Fibroblast of the aortic adventitia (primary cell): ENCODE measurements at regions not wholly inside any gene's neighbourhood (a gene's known extent, or its start where the extent isn't known, plus 50 kb on each side); places are given as distances from the start of the nearest gene placed in this dataset.

Source experiments
- DNase-seq: peaks from one replicate; pipeline ENCODE4 v3.0.0-alpha.2; 2010; ENCODE audit warnings: low read depth
- H3K4me3 ChIP-seq: 2 replicates; pipeline ENCODE4 v1.5.1; 2011; ENCODE audit warnings: low read depth, mild to moderate bottlenecking, control low read depth, low read length, moderate library complexity
- CTCF ChIP-seq: IDR thresholded peaks from 2 replicates; pipeline ENCODE4 v1.5.1; 2011; ENCODE audit warnings: mild to moderate bottlenecking, low read length, control low read depth, inconsistent platforms; ENCODE audit not compliant: insufficient read depth

- TF ChIP-seq CTCF, result no peak
- no peak overlapping the region for H3K4me3 ChIP-seq
- DNase-seq, result no peak
Observed at GRCh38 chr6:112697265-112697664, 350.1 kb downstream of the RFPL4B start.

GRCh38 chr6:112701201-112701600 is 354.1 kb downstream of the RFPL4B start:
- TF ChIP-seq CTCF, result no peak
- no peak overlapping the region for H3K4me3 ChIP-seq
- peak; percentile 2 for DNase-seq

GRCh38 chr6:112710710-112711109 is 363.6 kb downstream of the RFPL4B start:
- no peak for TF ChIP-seq CTCF
- H3K4me3 ChIP-seq, result no peak overlapping the region

GRCh38 chr6:112713402-112713801 is 366.3 kb downstream of the RFPL4B start:
- no peak overlapping the region for H3K4me3 ChIP-seq
- DNase-seq, result no peak
- no peak for TF ChIP-seq CTCF

More at GRCh38 chr6:112710710-112711109, 363.6 kb downstream of the RFPL4B start:
- no peak for DNase-seq

DNA sequence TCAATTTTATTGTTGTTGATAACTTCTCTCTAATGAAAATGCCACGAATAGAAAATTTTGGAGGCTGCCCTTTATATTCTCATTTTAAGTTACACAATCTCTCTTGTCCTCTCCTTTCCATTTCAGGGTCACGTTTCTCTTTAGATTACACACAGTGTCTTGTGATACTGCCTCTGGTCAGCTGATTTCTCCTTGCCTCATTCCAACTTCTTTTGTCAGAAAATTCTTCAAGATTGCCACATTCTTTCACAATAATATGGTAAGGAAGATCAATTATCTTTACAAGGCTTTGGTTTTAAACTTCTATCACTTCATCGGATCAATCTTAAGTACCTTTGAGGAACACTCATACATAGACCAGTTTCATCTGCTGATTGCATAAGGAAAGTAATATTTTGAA is 370.3 kb downstream of the RFPL4B start:
- no peak for TF ChIP-seq CTCF
- H3K4me3 ChIP-seq, result no peak overlapping the region
- DNase-seq, result peak; percentile 40

GRCh38 chr6:112717856-112718255 is 370.7 kb downstream of the RFPL4B start:
- TF ChIP-seq CTCF, result no peak

DNA sequence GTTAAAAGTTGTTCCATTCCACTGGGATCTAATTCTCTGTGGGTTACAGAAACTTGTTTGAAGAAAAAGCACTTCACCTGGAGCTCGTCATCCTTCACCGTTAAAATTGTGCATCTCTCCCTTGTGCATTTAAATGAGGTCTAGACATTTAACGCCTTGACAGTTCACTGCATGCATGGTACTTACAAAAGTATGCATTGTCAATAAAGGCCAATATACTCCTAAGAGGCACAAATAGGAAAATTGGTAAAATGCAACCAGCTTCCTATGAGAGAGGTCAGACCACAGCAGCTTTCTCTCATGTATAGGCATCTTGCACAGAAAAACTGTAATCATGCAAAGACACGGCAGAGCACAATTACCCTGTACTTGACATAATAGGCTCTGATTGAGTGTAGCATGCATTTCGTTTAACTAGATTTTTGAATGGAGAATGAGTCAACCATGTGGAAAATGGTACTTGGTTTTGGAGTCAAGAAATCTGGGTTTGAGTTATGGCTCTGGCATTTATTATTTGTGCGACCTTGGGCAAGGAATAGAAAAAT is 378.5 kb downstream of the RFPL4B start:
- H3K4me3 ChIP-seq, result no peak overlapping the region
- DNase-seq, result no peak
- TF ChIP-seq CTCF, result no peak

More at GRCh38 chr6:112717856-112718255, 370.7 kb downstream of the RFPL4B start:
- DNase-seq, result peak; percentile 10
- no peak overlapping the region for H3K4me3 ChIP-seq
